ENCODE measurements at regions not wholly inside any gene's neighbourhood (a gene's known extent, or its start where the extent isn't known, plus 50 kb on each side); places are given as distances from the start of the nearest gene placed in this dataset.

DNA sequence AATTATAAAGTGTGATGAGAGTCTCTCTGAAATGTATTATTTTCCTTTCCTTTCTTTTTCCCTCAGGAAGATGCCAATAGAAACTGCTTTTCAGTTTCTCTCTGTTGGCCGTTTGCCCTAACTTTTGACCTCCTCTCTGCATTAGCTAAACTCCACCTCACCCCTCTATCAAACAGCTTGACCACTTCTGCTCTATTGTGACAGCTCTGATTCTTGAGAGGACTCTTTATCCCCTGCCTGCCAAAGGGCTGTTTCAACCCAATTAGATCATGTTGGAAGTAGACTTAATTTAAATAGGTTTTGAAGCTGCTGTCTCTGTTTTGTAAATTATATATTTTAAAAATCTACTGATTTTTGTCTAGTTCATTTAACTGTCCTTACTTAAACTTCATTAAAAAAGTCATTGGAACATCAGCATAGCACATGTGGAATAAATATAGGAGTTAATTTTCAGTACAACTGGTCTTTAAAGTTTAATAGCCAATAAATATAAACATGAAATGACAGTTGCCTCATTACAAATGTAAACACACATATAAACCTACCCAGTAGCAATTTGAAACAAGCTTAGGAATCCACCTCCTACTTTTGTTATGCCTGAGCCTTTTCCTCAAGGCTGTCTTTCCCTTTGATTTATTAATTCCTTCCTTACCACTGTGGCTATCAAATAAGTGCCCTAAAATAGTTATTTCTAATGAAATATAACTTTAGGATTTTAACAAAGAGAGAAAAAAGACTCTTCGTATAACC, 152.0 kb downstream of the CHRM3 start:
- BruUV-seq (replicated peaks): no TSS peak
- no peaks in the 10 kb centered on the region for H3K4me1 ChIP-seq (ENCODE audit: control insufficient read depth, insufficient read depth, low read length)
- no peak overlapping the region for H3K4me3 ChIP-seq (ENCODE audit: low read depth in 2 of 2, low read length in 2 of 2)
- no peaks in the 10 kb centered on the region for H3K36me3 ChIP-seq (ENCODE audit: control insufficient read depth, insufficient read depth, low read length)
- no peaks in the 10 kb centered on the region for H3K27me3 ChIP-seq (ENCODE audit: control insufficient read depth, insufficient read depth, low read length)
- no peak overlapping the region for H3K27ac ChIP-seq (ENCODE audit: low read length)
- intact Hi-C loops (cut with micrococcal nuclease; ENCODE audit: unreplicated experiment): no loop called here
- CTCF ChIA-PET: no interaction called here
- ATAC-seq: no peak
- TF ChIP-seq, protein P1, sequence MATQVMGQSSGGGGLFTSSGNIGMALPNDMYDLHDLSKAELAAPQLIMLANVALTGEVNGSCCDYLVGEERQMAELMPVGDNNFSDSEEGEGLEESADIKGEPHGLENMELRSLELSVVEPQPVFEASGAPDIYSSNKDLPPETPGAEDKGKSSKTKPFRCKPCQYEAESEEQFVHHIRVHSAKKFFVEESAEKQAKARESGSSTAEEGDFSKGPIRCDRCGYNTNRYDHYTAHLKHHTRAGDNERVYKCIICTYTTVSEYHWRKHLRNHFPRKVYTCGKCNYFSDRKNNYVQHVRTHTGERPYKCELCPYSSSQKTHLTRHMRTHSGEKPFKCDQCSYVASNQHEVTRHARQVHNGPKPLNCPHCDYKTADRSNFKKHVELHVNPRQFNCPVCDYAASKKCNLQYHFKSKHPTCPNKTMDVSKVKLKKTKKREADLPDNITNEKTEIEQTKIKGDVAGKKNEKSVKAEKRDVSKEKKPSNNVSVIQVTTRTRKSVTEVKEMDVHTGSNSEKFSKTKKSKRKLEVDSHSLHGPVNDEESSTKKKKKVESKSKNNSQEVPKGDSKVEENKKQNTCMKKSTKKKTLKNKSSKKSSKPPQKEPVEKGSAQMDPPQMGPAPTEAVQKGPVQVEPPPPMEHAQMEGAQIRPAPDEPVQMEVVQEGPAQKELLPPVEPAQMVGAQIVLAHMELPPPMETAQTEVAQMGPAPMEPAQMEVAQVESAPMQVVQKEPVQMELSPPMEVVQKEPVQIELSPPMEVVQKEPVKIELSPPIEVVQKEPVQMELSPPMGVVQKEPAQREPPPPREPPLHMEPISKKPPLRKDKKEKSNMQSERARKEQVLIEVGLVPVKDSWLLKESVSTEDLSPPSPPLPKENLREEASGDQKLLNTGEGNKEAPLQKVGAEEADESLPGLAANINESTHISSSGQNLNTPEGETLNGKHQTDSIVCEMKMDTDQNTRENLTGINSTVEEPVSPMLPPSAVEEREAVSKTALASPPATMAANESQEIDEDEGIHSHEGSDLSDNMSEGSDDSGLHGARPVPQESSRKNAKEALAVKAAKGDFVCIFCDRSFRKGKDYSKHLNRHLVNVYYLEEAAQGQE (IDR thresholded peaks at IDR 0.05; ENCODE audit: insufficient read depth in 1 of 2, low read depth in 2 of 2, low read length in 1 of 2): no peak
- TF ChIP-seq POLR2AphosphoS5 (IDR thresholded peaks at IDR 0.05; ENCODE audit: low read depth, low read length) (no peak), SIN3A (IDR thresholded peaks at IDR 0.05; ENCODE audit: borderline replicate concordance, insufficient read depth, low read depth, low read length) (no peak), TCF7L2 (IDR thresholded peaks at IDR 0.05; ENCODE audit: low read depth, low read length) (no peak)
- TF ChIP-seq, protein P2, sequence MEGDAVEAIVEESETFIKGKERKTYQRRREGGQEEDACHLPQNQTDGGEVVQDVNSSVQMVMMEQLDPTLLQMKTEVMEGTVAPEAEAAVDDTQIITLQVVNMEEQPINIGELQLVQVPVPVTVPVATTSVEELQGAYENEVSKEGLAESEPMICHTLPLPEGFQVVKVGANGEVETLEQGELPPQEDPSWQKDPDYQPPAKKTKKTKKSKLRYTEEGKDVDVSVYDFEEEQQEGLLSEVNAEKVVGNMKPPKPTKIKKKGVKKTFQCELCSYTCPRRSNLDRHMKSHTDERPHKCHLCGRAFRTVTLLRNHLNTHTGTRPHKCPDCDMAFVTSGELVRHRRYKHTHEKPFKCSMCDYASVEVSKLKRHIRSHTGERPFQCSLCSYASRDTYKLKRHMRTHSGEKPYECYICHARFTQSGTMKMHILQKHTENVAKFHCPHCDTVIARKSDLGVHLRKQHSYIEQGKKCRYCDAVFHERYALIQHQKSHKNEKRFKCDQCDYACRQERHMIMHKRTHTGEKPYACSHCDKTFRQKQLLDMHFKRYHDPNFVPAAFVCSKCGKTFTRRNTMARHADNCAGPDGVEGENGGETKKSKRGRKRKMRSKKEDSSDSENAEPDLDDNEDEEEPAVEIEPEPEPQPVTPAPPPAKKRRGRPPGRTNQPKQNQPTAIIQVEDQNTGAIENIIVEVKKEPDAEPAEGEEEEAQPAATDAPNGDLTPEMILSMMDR (IDR thresholded peaks at IDR 0.05): no peak
- H3K9me3 ChIP-seq (ENCODE audit: control insufficient read depth, insufficient read depth, low read depth, low read length): no peaks in the 10 kb centered on the region
- in situ Hi-C loops (cut with HindIII; ENCODE audit: low pct_unique_long_range_greater_than_20kb, low sequenced_read_pairs): no loop called here
- POLR2A ChIA-PET: no interaction called here
- no peak for DNase-seq (ENCODE audit: low read depth, low spot score)

DNA sequence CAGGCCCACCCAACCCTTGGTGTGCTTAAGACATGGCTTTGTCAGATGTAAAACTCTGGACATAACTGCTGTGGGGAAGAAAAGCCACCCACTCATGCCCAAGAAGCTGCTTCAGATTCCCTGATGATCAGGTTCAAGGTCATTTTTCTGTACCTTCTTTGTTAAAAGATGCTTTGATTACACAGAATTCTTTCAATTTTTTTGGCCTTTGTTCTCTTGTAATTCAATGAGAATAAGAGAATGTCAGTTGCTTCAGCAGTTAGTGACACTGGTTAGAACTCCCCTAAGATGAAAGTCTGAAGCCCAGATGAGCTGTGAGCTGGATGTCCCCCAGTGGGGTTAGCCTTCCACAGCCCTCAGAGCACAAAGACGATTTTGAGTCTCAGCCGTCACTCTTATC, 152.7 kb downstream of the CHRM3 start:
- Histone ChIP-seq H3K27ac (ENCODE audit: low read length) (no peak overlapping the region), H3K4me3 (ENCODE audit: low read depth in 2 of 2, low read length in 2 of 2) (no peak overlapping the region), H3K4me1 (ENCODE audit: control insufficient read depth, insufficient read depth, low read length) (no peaks in the 10 kb centered on the region), H3K27me3 (ENCODE audit: control insufficient read depth, insufficient read depth, low read length) (no peaks in the 10 kb centered on the region), H3K9me3 (ENCODE audit: control insufficient read depth, insufficient read depth, low read depth, low read length) (no peaks in the 10 kb centered on the region), H3K36me3 (ENCODE audit: control insufficient read depth, insufficient read depth, low read length) (no peaks in the 10 kb centered on the region)
- DNase-seq (ENCODE audit: low read depth, low spot score) (no peak), ATAC-seq (no peak)
- ChIA-PET POLR2A (no interaction called here), CTCF (no interaction called here)
- no peak for TF ChIP-seq SIN3A (IDR thresholded peaks at IDR 0.05; ENCODE audit: borderline replicate concordance, insufficient read depth, low read depth, low read length)
- TF ChIP-seq, protein P1 (IDR thresholded peaks at IDR 0.05; ENCODE audit: insufficient read depth in 1 of 2, low read depth in 2 of 2, low read length in 1 of 2): no peak
- no peak for TF ChIP-seq POLR2AphosphoS5 (IDR thresholded peaks at IDR 0.05; ENCODE audit: low read depth, low read length)
- TF ChIP-seq, protein P2 (IDR thresholded peaks at IDR 0.05): no peak
- TF ChIP-seq TCF7L2 (IDR thresholded peaks at IDR 0.05; ENCODE audit: low read depth, low read length): no peak
- in situ Hi-C loops (cut with HindIII; ENCODE audit: low pct_unique_long_range_greater_than_20kb, low sequenced_read_pairs): no loop called here
- intact Hi-C loops (cut with micrococcal nuclease; ENCODE audit: unreplicated experiment): no loop called here
- no TSS peak for BruUV-seq (replicated peaks)
